Tibial nerve (tissue), 4 donors: ENCODE measurements at regions not wholly inside any gene's neighbourhood (a gene's known extent, or its start where the extent isn't known, plus 50 kb on each side); places are given as distances from the start of the nearest gene placed in this dataset.

ENCODE experiments used
- DNase-seq, 2 donors: peaks; one replicate each; pipeline ENCODE4 v3.0.0-alpha.2; 2019; ENCODE audit warnings: low spot score in 2 of 2
- H3K27ac ChIP-seq, 4 donors: fragments of 200-600 bp; sonication (generic) in 3 of 4; one replicate each; pipeline ENCODE4 v1.5.1; 2017 to 2019; ENCODE audit warnings: mild to moderate bottlenecking in 1 of 4
- H3K27me3 ChIP-seq, 2 donors: fragments of 200-600 bp; sonication (generic) in 1 of 2; one replicate each; pipeline versions ENCODE4 v1.5.1 to v1.6.0; 2017 to 2019
- H3K36me3 ChIP-seq, 3 donors: fragments of 200-600 bp; sonication (generic); one replicate each; pipeline ENCODE4 v1.5.1; 2018 to 2019
- H3K4me1 ChIP-seq, 4 donors: fragments of 200-600 bp; sonication (generic) in 3 of 4; one replicate each; pipeline ENCODE4 v1.5.1; 2017 to 2019
- H3K4me3 ChIP-seq, 4 donors: fragments of 200-600 bp; sonication (generic) in 3 of 4; one replicate each; pipeline ENCODE4 v1.5.1; 2017 to 2019; ENCODE audit warnings: mild to moderate bottlenecking in 1 of 4, moderate library complexity in 1 of 4
- H3K9me3 ChIP-seq, 4 donors: fragments of 200-600 bp; sonication (generic) in 3 of 4; one replicate each; pipeline ENCODE4 v1.5.1; 2017 to 2019
- EP300 ChIP-seq, 2 donors: sonication (generic); formaldehyde crosslinking; IDR thresholded peaks; one replicate each; pipeline ENCODE4 v1.6.1; 2017; ENCODE audit warnings: antibody characterized with exemption in 2 of 2, mild to moderate bottlenecking in 1 of 2
- POLR2A ChIP-seq, 2 donors: fragments of 450-650 bp; IDR thresholded peaks; one replicate each; pipeline ENCODE4 v1.6.1; 2017; ENCODE audit warnings: antibody characterized with exemption in 2 of 2, mild to moderate bottlenecking in 2 of 2, moderate library complexity in 2 of 2
- WGBS, 2 donors: methylation state at CpG; one replicate each; pipeline ENCODE4 v1.1.5; 2018; 5-methylcytosine and 5-hydroxymethylcytosine counted together
- TF ChIP-seq, protein P1 (sequence below), 5 experiments: fragments of 200-600 bp in 3 of 5; fragments of 450-650 bp in 2 of 5; sonication (generic) in 3 of 5; IDR thresholded peaks; one replicate each; pipeline ENCODE4 v1.5.1; 2016 to 2019; ENCODE audit warnings: antibody characterized with exemption in 5 of 5, mild to moderate bottlenecking in 3 of 5, moderate library complexity in 2 of 5

- no peaks in the 10 kb centered on the region for H3K4me1 ChIP-seq
- TF ChIP-seq POLR2A (IDR thresholded peaks at IDR 0.05), result no peak
- TF ChIP-seq EP300 (IDR thresholded peaks at IDR 0.05), result no peak
- TF ChIP-seq, protein P1, sequence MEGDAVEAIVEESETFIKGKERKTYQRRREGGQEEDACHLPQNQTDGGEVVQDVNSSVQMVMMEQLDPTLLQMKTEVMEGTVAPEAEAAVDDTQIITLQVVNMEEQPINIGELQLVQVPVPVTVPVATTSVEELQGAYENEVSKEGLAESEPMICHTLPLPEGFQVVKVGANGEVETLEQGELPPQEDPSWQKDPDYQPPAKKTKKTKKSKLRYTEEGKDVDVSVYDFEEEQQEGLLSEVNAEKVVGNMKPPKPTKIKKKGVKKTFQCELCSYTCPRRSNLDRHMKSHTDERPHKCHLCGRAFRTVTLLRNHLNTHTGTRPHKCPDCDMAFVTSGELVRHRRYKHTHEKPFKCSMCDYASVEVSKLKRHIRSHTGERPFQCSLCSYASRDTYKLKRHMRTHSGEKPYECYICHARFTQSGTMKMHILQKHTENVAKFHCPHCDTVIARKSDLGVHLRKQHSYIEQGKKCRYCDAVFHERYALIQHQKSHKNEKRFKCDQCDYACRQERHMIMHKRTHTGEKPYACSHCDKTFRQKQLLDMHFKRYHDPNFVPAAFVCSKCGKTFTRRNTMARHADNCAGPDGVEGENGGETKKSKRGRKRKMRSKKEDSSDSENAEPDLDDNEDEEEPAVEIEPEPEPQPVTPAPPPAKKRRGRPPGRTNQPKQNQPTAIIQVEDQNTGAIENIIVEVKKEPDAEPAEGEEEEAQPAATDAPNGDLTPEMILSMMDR (IDR thresholded peaks at IDR 0.05), result no peak
- no peaks in the 10 kb centered on the region for H3K36me3 ChIP-seq
- no peaks in the 10 kb centered on the region for H3K27me3 ChIP-seq
- H3K27ac ChIP-seq, result no peak overlapping the region
- DNase-seq, result no peak
- H3K4me3 ChIP-seq, result no peak overlapping the region
- H3K9me3 ChIP-seq, result peaks cover 0 to 19% (median 0%) of the 10 kb centered on the region in 4 donors
Observed at GRCh38 chrX:522456-522855, 108.1 kb upstream of the SHOX start.

GRCh38 chrX:525134-525533 lies 105.5 kb upstream of the SHOX start:
- H3K4me1 ChIP-seq, result no peaks in the 10 kb centered on the region
- no peak overlapping the region for H3K27ac ChIP-seq
- 90 to 91% methylated on average over 8 of the region's 8 CpGs for WGBS, 2 donors
- TF ChIP-seq POLR2A (IDR thresholded peaks at IDR 0.05), result no peak
- TF ChIP-seq EP300 (IDR thresholded peaks at IDR 0.05), result no peak
- TF ChIP-seq, protein P1 (IDR thresholded peaks at IDR 0.05), result no peak
- no peaks in the 10 kb centered on the region for H3K27me3 ChIP-seq
- DNase-seq, result no peak
- H3K4me3 ChIP-seq, result no peak overlapping the region
- H3K9me3 ChIP-seq, result peaks cover 0 to 19% (median 0%) of the 10 kb centered on the region in 4 donors
- no peaks in the 10 kb centered on the region for H3K36me3 ChIP-seq

DNA sequence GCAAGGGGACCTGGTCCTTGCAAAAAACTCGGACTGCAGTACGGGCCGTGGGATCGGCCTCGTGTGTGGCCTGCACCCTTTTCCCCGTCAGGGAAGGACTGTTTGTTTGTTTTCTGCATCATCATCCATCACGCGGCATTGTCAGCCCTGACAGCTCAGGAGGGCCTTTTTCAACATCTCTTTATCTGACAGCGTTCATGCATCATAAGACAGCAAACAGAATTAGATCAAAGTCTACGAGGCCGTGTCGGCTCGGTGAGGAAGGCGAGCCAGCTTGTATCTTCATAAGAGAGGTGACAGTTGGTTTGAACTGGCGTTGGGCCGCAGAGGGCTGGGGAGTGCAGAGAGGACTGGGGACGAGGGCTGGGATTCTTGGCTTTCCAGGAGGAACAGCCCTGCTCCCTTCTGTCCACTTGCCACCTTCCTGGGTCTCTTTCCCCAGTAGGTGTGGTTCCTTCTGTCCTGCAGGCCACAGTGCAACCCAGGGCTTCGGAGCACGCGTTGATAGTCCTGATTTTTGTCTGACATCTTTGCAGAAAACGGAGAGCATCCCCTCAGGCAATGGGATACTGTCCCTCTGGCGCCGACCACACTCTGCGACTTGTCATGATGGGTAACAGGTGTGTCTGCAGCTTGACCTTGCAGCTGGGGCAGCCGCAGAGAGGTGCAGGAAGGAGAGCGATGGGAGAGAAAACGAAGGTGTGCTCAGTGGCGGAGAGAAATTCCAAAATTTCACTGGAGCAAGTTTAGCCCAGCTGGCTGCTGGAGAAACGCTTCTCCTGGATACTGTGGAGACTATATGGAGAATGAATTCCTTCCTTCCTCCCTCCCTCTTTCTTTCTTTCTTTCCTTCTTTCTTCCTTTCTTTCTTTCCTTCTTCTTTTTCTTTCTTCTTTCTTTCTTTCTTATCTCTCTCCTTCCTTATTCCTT lies 104.0 kb upstream of the SHOX start:
- Histone ChIP-seq H3K4me3 (no peak overlapping the region), H3K9me3 (peaks cover 0 to 16% (median 0%) of the 10 kb centered on the region in 4 donors), H3K4me1 (no peaks in the 10 kb centered on the region), H3K36me3 (no peaks in the 10 kb centered on the region), H3K27me3 (no peaks in the 10 kb centered on the region), H3K27ac (no peak overlapping the region)
- TF ChIP-seq, protein P1 (IDR thresholded peaks at IDR 0.05), result no peak
- no peak for TF ChIP-seq EP300 (IDR thresholded peaks at IDR 0.05)
- TF ChIP-seq POLR2A (IDR thresholded peaks at IDR 0.05), result no peak
- 30 to 38% methylated on average over 29 of the region's 29 CpGs for WGBS, 2 donors
- no peak for DNase-seq

- no peak for DNase-seq
- H3K4me1 ChIP-seq, result no peaks in the 10 kb centered on the region
- H3K27me3 ChIP-seq, result no peaks in the 10 kb centered on the region
- no peak overlapping the region for H3K27ac ChIP-seq
- no peak overlapping the region for H3K4me3 ChIP-seq
- WGBS, 2 donors, result 59 to 61% methylated on average over 19 of the region's 19 CpGs
- H3K36me3 ChIP-seq, result no peaks in the 10 kb centered on the region
- H3K9me3 ChIP-seq, result peaks cover 0 to 7% (median 0%) of the 10 kb centered on the region in 4 donors
- TF ChIP-seq POLR2A (IDR thresholded peaks at IDR 0.05) (no peak), EP300 (IDR thresholded peaks at IDR 0.05) (no peak)
- TF ChIP-seq, protein P1 (IDR thresholded peaks at IDR 0.05), result no peak
Observed at GRCh38 chrX:530726-531610, 99.6 kb upstream of the SHOX start.

DNA sequence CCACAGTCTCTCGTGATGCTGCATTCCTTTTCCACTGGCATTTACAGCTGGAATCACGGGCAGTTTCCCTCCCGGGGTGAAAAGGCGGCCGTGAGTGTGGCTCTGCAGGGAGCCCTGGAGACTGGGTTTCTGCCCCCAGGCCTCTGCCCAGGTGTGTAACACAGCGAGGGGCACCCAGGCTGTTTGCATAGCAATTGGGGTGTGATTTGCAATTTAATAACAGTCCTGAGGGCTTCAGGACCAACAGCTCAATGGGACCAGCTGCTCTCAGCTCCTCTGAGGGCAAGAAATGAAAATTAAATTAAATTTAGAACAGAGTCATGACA lies 99.0 kb upstream of the SHOX start:
- Histone ChIP-seq H3K27me3 (no peaks in the 10 kb centered on the region), H3K4me1 (no peaks in the 10 kb centered on the region), H3K36me3 (no peaks in the 10 kb centered on the region), H3K4me3 (no peak overlapping the region), H3K9me3 (peaks cover 0 to 7% (median 0%) of the 10 kb centered on the region in 4 donors), H3K27ac (no peak overlapping the region)
- DNase-seq, result no peak
- 6 to 14% methylated on average over 6 of the region's 6 CpGs for whole genome bisulfite sequencing, 2 donors
- TF ChIP-seq, protein P1 (IDR thresholded peaks at IDR 0.05), result no peak
- TF ChIP-seq POLR2A (IDR thresholded peaks at IDR 0.05) (no peak), EP300 (IDR thresholded peaks at IDR 0.05) (no peak)
